HG03571 (cell line): ENCODE measurements at regions not wholly inside any gene's neighbourhood (a gene's known extent, or its start where the extent isn't known, plus 50 kb on each side); places are given as distances from the start of the nearest gene placed in this dataset.
"Not testable (repeated sequence)": the region's sequence is repeated elsewhere in the genome, so short reads cannot be mapped to it uniquely, and the experiment has no call there.

Source experiments
- ATAC-seq: cut with Tn5 transposase; IDR thresholded peaks from one replicate; pipeline ENCODE4 v1.9.1; 2021; ENCODE audit not compliant: unreplicated experiment

- ATAC-seq, result no peak
Measured at GRCh38 chr18:38651736-38652135, 1086.1 kb upstream of the CELF4 start.

DNA sequence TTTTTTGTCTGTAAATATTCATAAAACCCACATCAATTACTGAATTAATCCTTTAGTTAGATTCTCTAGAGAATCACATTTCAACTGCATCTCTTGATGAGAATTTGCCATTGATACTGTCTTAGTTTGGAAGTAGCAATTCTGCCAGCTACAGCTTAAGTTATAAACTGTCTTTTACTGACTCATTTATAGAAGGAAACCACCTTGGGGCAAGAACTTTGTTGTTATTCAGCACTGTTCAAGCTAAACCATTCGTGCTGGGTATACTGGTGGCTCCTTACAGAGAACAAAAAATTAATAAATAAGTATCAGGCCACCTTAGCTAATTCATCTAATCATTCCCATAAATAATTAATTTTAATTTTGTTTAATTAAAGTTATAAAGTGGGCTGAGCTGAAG, 1082.6 kb upstream of the CELF4 start:
- ATAC-seq, result no peak

GRCh38 chr18:38646296-38646695, 1080.7 kb upstream of the CELF4 start:
- ATAC-seq, result no peak

DNA sequence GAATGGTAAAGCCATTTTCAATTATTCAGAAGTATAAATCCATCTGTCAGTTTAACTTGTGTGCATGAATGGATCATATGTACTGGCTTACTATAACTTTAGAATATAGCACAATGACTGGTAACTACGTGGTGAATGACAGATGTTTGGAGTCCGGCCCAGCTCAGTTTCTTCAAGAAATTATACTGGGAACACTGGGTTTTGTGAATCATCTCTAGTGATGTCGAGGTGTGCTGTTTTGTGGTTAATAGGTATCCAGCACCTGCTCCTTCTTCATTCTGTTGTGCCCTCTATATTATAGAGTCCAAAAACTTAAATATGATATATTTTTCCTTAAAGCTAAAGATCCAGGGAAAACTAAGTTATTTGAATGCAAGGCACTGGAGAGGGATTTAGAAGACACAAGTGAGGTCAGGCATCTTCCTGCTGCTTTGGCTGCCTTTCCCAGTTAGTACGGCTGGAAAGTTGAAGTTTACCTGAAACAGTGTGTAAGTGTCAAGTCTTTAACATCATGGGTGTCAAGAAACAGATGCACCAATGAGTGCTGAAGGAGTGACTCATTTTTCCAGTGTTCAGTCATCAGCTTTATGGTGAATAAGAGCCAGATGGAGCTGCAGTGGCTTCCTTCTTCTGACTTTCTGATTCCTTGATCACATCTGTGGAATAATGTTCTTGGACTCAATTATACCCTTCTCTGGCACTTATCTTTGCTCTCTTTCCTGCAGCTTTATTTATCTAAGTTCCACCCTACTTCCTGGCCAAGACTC, 1079.5 kb upstream of the CELF4 start:
- ATAC-seq, result no peak

GRCh38 chr18:38642711-38643110, 1077.1 kb upstream of the CELF4 start:
- ATAC-seq, result no peak

GRCh38 chr18:38639700-38640099, 1074.1 kb upstream of the CELF4 start:
- ATAC-seq, result not testable (repeated sequence)

GRCh38 chr18:38635709-38636430, 1070.3 kb upstream of the CELF4 start:
- ATAC-seq, result no peak

DNA sequence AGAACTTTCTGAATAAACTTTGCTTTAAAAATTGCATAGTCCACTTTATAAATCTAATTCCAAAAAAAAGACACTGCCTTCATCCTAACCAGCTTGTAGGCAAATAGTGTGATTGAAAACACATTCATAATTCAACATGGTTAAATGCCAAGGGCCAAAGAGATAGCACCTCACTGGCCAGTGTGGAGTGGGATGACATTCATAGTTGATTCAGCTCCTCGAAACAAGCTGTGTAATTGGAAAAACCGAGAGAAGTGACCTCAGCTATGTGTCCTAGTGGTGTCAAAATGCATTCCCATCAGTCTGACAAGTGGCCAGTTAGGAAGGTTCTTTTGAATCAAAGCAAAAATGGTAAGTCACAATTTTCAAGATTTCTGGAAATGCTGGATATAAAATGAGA, 1068.5 kb upstream of the CELF4 start:
- no peak for ATAC-seq

GRCh38 chr18:38633333-38633732, 1067.7 kb upstream of the CELF4 start:
- ATAC-seq, result no peak

DNA sequence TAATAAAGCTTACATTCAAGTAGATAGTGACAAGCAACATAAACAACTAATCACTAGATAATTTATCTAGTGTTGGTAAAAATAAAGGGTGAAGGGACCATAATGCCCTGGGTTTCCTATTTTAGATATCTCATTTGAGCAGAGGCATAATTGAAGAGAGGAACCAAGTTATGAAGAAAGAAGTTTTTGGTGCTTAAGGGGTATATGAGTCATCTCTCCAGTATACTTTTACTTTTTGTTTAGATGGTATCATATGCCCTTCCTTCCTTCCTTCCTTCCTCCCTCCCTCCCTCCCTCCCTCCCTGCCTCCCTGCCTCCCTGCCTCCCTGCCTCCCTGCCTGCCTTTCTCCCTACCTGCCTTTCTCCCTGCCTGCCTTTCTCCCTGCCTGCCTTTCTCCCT, 1053.5 kb upstream of the CELF4 start:
- ATAC-seq, result no peak

DNA sequence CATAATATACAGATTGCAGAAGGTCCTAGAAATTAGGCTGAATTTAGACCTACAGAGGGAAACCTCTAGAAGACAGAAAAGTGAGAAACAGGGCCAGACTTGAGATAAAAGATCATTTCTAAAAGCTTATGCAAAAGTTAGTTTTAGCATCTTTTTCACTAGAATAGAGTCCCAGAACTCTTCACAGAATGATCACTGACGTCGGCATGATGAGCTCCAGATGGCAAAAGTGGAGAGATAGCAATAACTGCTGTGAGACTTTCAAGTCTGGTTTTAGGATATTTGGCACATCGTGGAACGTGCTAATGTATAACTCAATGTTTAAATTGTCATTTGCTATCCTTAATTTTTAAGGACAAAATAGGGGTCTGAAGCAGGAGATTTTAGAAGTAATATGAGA, 1050.7 kb upstream of the CELF4 start:
- ATAC-seq, result no peak

DNA sequence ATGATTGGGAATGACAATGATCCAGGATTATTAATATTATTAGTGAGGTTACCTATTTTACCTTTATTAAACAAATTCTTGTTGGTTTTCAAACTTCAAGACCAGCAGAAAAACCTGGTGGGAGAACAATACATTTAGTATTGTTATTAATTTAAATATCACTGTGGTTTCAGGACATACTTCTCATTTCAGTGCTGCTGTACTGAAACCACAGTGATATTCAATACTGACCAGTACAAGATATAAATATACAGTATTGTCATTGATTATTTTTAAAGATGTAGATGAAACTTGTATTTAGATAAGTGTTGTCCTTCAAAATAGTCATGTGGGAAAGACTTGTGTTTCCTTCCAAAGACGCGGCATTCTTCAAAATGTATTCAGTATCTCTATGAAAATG, 1047.3 kb upstream of the CELF4 start:
- no peak for ATAC-seq

DNA sequence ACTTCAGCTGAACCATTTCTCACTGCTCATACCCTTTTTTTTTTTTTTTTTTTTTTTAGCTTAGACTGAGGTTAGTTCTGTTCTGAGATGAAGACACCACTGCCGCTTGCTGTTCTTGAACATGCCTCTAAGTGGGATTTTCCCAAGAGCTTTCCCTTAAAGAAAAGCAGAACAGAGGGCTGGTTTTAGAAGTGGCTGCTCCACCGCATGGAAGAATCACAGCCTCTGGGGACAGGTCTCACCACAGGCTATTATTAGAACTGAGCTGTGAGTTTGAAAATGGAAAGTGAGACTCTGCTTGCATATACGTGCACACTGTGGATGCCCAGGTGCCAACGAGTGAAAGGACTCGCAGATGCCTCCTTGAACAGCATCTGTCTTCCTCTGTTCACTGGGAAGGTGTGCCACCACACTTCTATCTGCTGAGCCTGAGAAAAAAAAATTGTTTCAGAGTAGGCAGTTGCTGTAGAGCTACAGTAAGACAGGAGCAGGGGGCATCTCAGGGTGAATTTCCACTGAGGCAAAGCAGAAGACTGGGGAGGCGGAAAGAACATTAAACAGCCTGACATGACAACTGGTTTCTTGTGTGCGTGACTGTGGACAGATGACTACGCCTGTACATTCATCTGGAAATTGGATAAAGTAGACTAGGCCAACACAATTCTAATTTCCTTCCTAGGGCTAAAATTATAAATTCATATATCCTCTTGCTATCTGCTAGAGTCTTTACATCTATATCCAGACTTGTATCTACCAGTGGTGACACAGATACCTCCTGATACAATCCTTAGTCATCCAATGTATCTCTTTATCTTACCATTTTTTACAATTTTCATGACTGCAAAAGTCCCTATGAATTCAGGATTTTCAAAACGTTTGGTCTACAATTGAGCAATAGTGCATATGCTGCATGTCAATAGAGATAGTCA, 1045.7 kb upstream of the CELF4 start:
- peak; percentile 82 for ATAC-seq

DNA sequence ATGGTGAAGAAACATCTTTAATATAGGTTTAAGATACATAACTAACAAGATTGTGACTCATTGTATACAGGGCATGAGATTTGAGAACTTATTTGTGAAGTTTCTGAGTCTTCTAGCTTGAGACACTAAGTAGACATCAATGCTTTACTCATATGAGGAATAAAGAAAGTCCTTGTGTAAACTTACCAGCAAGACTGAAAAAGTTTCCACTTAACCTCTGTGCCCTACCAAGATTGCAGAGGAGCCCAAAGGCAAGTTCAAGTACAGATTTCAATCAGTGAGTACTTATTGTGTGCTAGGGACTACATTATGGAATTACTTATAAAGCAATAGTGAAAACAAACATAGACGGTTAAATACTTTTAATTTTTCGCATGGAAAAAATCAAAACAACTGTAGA, 1041.2 kb upstream of the CELF4 start:
- no peak for ATAC-seq

GRCh38 chr18:38602341-38602740, 1036.7 kb upstream of the CELF4 start:
- no peak for ATAC-seq

DNA sequence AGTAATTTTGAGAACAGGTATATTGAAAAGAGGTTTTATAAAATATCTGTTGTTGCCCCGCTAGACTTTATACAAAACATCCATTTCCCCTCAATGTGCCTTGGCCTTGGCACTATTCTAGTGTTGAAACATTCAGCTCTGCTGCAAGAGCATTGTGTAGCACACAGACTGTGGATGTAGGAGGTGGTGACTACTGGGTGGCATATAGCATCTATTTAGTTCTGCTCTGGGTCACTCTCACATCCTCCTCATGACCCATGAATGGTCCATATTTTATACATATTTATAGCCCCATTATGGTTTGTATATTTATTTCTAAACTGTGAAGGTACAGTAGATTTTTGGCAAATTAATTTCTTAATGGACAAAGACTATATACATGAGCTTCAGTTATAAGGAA, 1022.0 kb upstream of the CELF4 start:
- no peak for ATAC-seq

GRCh38 chr18:38586327-38586726, 1020.7 kb upstream of the CELF4 start:
- no peak for ATAC-seq

DNA sequence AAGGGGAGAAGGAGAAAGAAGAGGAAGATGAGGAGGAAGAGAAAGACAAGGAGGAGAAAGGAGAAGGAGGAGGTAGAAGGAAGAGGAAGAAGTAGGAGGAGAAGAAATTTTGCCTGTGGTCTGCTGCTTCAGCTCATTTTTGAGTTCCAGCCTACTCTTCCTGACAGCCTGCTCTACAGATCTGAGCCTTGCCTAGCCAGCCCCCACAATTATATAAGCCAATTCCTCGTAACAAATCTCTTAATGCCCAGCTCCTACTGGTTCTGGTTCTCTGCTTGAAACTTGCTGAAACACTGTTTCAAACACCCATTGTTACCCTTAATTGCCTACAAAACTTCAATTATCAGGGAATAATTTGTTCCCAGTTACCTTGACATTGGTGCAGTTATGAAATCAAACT, 1014.2 kb upstream of the CELF4 start:
- no peak for ATAC-seq

- ATAC-seq, result no peak
Measured at GRCh38 chr18:38576916-38577315, 1011.3 kb upstream of the CELF4 start.

DNA sequence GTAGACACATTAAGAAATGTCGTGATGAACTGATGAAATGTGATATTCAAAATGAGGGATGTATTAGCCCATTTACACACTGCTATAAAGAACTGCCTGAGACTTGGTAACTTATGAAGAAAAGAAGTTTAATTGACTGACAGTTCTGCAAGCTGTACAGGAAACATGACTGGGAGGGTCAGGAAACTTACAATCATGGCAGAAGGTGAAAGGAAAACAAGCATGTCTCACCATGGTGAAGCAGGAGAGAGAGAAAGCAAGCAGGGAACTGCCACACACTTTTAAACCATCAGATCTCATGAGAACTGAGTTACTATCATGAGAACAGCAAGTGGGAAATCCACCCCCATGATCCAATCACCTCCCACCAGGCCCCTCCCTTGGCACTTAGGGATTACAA, 1010.8 kb upstream of the CELF4 start:
- ATAC-seq, result no peak

DNA sequence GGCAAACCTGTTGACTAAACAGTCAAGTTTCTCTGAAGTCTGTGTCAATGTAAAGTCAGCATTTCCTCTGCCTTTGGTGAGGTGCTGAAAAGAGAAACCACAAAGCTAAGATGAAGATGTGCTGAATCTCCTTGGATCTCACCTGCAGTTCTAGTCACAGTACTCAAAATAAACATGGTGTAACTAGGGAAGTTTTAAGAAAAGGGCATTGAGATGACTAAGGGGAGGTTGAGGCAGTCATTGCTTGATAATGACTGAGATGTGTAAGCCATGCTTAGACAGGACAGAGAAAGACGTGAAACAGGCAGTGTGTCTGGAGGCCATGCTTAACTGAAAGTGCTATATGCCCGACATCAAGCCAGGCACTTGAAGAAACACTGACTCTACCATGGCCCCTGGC, 1010.0 kb upstream of the CELF4 start:
- no peak for ATAC-seq

DNA sequence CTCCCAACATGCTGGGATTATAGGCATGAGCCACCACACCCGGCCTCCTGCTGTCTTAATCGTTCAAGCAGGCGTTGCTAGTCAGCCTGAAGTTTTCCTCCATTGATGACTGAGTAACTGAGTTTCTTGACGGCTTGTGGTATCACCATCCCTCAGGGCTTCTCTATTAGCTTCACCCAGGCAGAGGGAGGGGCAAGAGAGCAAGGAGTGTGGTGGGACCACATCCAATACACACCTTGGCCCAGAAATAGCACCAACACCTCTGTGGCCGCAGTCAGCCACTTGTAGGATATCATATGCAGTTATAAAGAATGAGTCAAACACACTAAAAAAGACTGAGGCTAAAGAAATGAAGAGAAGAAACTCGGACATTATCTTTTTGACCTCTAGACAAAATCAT, 1009.4 kb upstream of the CELF4 start:
- no peak for ATAC-seq
